GM12892 (cell line): ENCODE measurements at regions not wholly inside any gene's neighbourhood (a gene's known extent, or its start where the extent isn't known, plus 50 kb on each side); places are given as distances from the start of the nearest gene placed in this dataset.

Experiments
- DNase-seq: peaks from one replicate; pipeline ENCODE4 v3.0.0; 2011; ENCODE audit not compliant: insufficient read length
- FAIRE-seq: peaks from 2 replicates; lab custom pipeline; 2011; peaks lifted over from hg19 to GRCh38; lab: Jason Lieb, UNC
- POLR2A ChIP-seq: IDR thresholded peaks from 2 replicates; pipeline ENCODE4 v1.6.1; 2011; ENCODE audit warnings: low read depth, low read length, control low read depth
- POLR2AphosphoS5 ChIP-seq: IDR thresholded peaks from 2 replicates; pipeline ENCODE4 v1.6.1; 2011; ENCODE audit warnings: low read depth, low read length, control low read depth
- TAF1 ChIP-seq: IDR thresholded peaks from 2 replicates; pipeline ENCODE4 v1.6.1; 2011; ENCODE audit warnings: low read depth, mild to moderate bottlenecking, control low read depth, low read length, borderline replicate concordance

GRCh38 chr9:94199776-94200175, 59.3 kb upstream of the ZNF169 start:
- TF ChIP-seq TAF1: no peak
- no peak for TF ChIP-seq POLR2A
- TF ChIP-seq POLR2AphosphoS5: no peak
- DNase-seq (no peak), FAIRE-seq (no peak)

- no peak for DNase-seq
Measured at GRCh38 chr9:94204174-94204573, 54.9 kb upstream of the ZNF169 start.

GRCh38 chr9:94207781-94208180, 51.3 kb upstream of the ZNF169 start:
- FAIRE-seq (no peak), DNase-seq (no peak)
- TF ChIP-seq POLR2AphosphoS5: no peak
- no peak for TF ChIP-seq TAF1
- TF ChIP-seq POLR2A: no peak

More at GRCh38 chr9:94204174-94204573, 54.9 kb upstream of the ZNF169 start:
- TF ChIP-seq TAF1 (no peak), POLR2A (no peak), POLR2AphosphoS5 (no peak)
- no peak for FAIRE-seq
